ENCODE measurements at regions not wholly inside any gene's neighbourhood (a gene's known extent, or its start where the extent isn't known, plus 50 kb on each side); places are given as distances from the start of the nearest gene placed in this dataset.

DNA sequence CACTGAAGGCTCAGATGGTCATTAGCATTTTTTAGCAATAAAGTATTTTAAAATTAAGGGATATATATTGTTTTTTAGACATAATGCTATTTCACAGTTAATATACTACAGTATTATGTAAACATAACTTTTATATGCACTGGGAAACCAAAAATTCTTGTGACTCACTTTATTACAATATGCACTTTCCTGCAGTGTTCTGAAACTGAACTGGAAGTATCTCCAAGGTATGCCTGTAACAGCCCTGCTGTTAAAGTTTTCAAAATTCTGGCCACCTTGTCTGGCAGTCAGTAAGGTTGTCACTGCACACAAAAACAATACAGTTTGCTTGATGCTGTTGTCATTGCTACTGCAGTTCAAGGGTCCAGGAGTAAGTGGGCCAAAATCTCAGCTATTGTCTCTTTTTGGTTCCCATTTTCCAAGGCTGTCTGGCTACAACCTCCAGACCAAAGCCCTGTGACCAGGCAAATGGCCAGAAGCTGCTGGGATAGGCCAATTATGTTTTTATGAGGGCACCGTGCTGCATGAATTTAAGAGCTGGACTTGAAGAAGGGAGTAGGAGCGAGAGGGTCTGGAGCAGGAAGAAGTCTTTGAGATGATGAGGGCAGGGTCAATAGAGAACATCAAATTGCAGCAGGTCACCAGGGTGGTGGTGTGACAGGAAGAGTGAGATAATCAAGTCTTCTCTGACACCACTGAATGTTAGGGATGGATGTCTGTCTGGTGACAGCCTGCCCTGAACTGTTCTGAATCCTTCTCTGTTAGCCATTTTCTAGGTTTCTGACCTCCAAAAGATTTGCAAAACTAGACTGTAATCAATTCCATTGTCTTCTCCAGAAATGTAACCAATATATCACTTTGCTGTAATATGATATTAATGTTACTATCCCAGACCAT lies 82.3 kb upstream of the CACHD1 start:
- TF ChIP-seq EZH2phosphoT487 (IDR thresholded peaks at IDR 0.05; ENCODE audit: low read depth) = no peak
- TF ChIP-seq, protein P1, sequence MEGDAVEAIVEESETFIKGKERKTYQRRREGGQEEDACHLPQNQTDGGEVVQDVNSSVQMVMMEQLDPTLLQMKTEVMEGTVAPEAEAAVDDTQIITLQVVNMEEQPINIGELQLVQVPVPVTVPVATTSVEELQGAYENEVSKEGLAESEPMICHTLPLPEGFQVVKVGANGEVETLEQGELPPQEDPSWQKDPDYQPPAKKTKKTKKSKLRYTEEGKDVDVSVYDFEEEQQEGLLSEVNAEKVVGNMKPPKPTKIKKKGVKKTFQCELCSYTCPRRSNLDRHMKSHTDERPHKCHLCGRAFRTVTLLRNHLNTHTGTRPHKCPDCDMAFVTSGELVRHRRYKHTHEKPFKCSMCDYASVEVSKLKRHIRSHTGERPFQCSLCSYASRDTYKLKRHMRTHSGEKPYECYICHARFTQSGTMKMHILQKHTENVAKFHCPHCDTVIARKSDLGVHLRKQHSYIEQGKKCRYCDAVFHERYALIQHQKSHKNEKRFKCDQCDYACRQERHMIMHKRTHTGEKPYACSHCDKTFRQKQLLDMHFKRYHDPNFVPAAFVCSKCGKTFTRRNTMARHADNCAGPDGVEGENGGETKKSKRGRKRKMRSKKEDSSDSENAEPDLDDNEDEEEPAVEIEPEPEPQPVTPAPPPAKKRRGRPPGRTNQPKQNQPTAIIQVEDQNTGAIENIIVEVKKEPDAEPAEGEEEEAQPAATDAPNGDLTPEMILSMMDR (IDR thresholded peaks at IDR 0.05; ENCODE audit: low read depth, low read length) = no peak
- no peaks in the 10 kb centered on the region for H3K79me2 ChIP-seq (ENCODE audit: low read length)
- H3K4me3 ChIP-seq (ENCODE audit: low read length) = no peak overlapping the region
- no peak overlapping the region for H3K27ac ChIP-seq (ENCODE audit: low read length)
- no peaks in the 10 kb centered on the region for H4K20me1 ChIP-seq (ENCODE audit: insufficient read depth, low read length)
- H3K36me3 ChIP-seq (replicated peaks; ENCODE audit: low read depth, low read length) = no peaks in the 10 kb centered on the region
- H2AFZ ChIP-seq (ENCODE audit: low read depth, low read length) = no peak overlapping the region
- no peaks in the 10 kb centered on the region for H3K9me3 ChIP-seq (ENCODE audit: insufficient read depth, low read length)
- H3K4me2 ChIP-seq (ENCODE audit: low read length) = no peak overlapping the region
- H3K4me1 ChIP-seq (ENCODE audit: low read length) = no peaks in the 10 kb centered on the region
- no peaks in the 10 kb centered on the region for H3K27me3 ChIP-seq (ENCODE audit: low read depth, low read length)
- H3K9ac ChIP-seq (ENCODE audit: low read length) = no peak overlapping the region

DNA sequence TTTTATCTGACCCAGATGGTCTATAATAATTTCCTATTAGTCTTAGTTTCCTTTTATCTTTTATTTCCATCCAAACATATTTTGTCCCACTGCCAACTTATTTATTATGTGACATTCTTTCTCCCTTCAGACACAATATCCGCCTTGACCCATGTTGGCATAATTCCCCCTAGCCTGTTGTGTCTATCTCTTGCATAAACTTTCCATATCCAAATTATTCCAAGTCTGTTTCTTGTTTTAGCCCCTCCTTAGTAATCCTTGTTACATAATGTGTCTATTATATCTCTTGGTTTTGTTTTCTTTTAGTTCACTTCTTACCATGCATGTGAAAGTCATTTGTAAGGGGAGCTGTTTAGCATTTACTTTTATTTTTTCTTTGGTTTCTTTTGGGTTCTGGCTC lies 81.6 kb upstream of the CACHD1 start:
- Histone ChIP-seq H3K4me3 (ENCODE audit: low read length) (no peak overlapping the region), H4K20me1 (ENCODE audit: insufficient read depth, low read length) (no peaks in the 10 kb centered on the region)

DNA sequence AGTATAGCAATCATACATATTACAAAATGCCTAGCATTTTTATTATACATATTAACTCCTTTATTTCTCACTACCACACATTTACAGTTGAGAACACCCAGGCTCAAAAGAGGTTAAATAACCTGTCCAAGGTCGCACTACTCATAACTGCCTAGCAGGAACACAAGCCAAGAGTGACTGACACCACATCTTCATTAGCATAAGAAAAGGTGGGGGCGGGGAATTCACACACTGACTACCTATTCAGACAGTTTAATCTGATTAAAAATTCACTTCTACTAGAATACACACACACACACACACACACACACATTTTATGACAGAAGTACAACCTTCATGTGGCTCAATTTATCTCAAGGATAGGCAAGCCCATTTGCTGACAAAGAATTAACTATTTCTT lies 77.8 kb upstream of the CACHD1 start:
- Histone ChIP-seq H3K4me1 (ENCODE audit: low read length) (no peaks in the 10 kb centered on the region), H3K36me3 (replicated peaks; ENCODE audit: low read depth, low read length) (no peaks in the 10 kb centered on the region), H3K27me3 (ENCODE audit: low read depth, low read length) (no peaks in the 10 kb centered on the region), H3K9me3 (ENCODE audit: insufficient read depth, low read length) (no peaks in the 10 kb centered on the region), H3K79me2 (ENCODE audit: low read length) (no peaks in the 10 kb centered on the region), H3K4me3 (ENCODE audit: low read length) (no peak overlapping the region), H2AFZ (ENCODE audit: low read depth, low read length) (no peak overlapping the region), H4K20me1 (ENCODE audit: insufficient read depth, low read length) (no peaks in the 10 kb centered on the region), H3K27ac (ENCODE audit: low read length) (no peak overlapping the region), H3K4me2 (ENCODE audit: low read length) (no peak overlapping the region), H3K9ac (ENCODE audit: low read length) (no peak overlapping the region)
- TF ChIP-seq, protein P1 (IDR thresholded peaks at IDR 0.05; ENCODE audit: low read depth, low read length) = no peak
- no peak for TF ChIP-seq EZH2phosphoT487 (IDR thresholded peaks at IDR 0.05; ENCODE audit: low read depth)

More for the DNA sequence above, 81.6 kb upstream of the CACHD1 start:
- H3K27ac ChIP-seq (ENCODE audit: low read length) = no peak overlapping the region
- H3K9ac ChIP-seq (ENCODE audit: low read length) = no peak overlapping the region
- TF ChIP-seq EZH2phosphoT487 (IDR thresholded peaks at IDR 0.05; ENCODE audit: low read depth) = no peak
- TF ChIP-seq, protein P1 (IDR thresholded peaks at IDR 0.05; ENCODE audit: low read depth, low read length) = no peak
- H3K27me3 ChIP-seq (ENCODE audit: low read depth, low read length) = no peaks in the 10 kb centered on the region
- H3K4me2 ChIP-seq (ENCODE audit: low read length) = no peak overlapping the region
- H3K36me3 ChIP-seq (replicated peaks; ENCODE audit: low read depth, low read length) = no peaks in the 10 kb centered on the region
- no peaks in the 10 kb centered on the region for H3K4me1 ChIP-seq (ENCODE audit: low read length)
- H3K9me3 ChIP-seq (ENCODE audit: insufficient read depth, low read length) = no peaks in the 10 kb centered on the region
- no peak overlapping the region for H2AFZ ChIP-seq (ENCODE audit: low read depth, low read length)
- H3K79me2 ChIP-seq (ENCODE audit: low read length) = no peaks in the 10 kb centered on the region

DNA sequence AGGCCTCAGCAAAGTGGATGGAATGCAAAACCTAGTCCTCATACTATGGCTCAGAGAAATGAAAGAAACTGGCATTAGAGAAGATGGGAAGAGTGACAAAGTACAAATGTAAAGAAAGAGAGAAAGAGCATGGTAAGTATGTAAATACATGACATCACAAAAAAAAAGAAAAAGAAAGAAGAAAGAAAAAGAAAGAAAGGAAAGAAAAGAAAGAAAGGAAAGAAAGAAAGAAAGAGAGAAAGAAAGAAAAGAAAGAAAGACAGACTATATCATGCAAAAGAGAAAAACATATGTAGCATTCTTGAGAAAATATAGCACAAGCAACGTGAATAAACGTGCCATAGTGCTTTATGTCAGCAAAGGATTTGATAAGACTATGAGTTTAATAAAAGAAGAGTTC lies 76.1 kb upstream of the CACHD1 start:
- Histone ChIP-seq H3K27ac (ENCODE audit: low read length) (no peak overlapping the region), H3K4me3 (ENCODE audit: low read length) (no peak overlapping the region), H3K27me3 (ENCODE audit: low read depth, low read length) (no peaks in the 10 kb centered on the region), H3K4me2 (ENCODE audit: low read length) (no peak overlapping the region), H3K9ac (ENCODE audit: low read length) (no peak overlapping the region), H4K20me1 (ENCODE audit: insufficient read depth, low read length) (no peaks in the 10 kb centered on the region), H3K36me3 (replicated peaks; ENCODE audit: low read depth, low read length) (no peaks in the 10 kb centered on the region), H2AFZ (ENCODE audit: low read depth, low read length) (no peak overlapping the region), H3K4me1 (ENCODE audit: low read length) (no peaks in the 10 kb centered on the region), H3K79me2 (ENCODE audit: low read length) (no peaks in the 10 kb centered on the region), H3K9me3 (ENCODE audit: insufficient read depth, low read length) (no peaks in the 10 kb centered on the region)
- TF ChIP-seq EZH2phosphoT487 (IDR thresholded peaks at IDR 0.05; ENCODE audit: low read depth) = no peak
- TF ChIP-seq, protein P1 (IDR thresholded peaks at IDR 0.05; ENCODE audit: low read depth, low read length) = no peak

All from OCI-LY3 (cell line).